GM04503 (cell line): ENCODE measurements at regions not wholly inside any gene's neighbourhood (a gene's known extent, or its start where the extent isn't known, plus 50 kb on each side); places are given as distances from the start of the nearest gene placed in this dataset.

Experiments
- DNase-seq: peaks from one replicate; pipeline ENCODE4 v3.0.0-alpha.2; 2012; ENCODE audit warnings: low read depth

DNA sequence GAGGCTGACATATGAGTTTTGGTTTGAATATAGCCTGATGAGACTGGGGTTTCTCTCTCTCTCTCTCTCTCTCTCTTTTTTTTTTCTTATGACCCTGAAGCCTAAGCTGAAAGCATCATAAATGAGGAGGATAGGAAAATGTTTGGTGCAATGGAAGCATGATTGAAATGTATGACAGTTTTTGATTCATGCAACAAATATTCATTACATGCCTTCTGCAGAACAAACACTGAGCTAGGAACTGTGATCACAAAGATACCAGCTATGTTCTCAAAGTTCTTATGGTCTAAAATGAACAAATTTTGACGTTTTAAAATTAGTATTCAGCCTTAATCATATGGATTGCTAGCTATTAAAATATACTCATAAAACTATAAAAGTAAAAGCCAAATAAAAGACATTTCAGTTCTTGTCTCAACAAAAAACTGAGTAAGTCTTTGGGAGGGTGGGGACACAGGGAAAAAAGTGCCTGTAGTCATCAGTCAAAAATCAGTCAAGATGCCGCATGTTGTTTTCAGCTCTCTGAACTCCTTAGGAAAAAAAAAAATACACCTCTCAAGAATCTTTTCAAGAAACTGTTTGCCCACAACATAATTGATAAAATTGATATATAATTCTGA, 57.2 kb downstream of the NKX6-1 start:
- no peak for DNase-seq

- DNase-seq, result no peak
Measured at GRCh38 chr4:84439996-84440395, 59.1 kb downstream of the NKX6-1 start.

GRCh38 chr4:84436812-84437211, 62.3 kb downstream of the NKX6-1 start:
- DNase-seq, result no peak

GRCh38 chr4:84434344-84434743, 64.7 kb downstream of the NKX6-1 start:
- no peak for DNase-seq

DNA sequence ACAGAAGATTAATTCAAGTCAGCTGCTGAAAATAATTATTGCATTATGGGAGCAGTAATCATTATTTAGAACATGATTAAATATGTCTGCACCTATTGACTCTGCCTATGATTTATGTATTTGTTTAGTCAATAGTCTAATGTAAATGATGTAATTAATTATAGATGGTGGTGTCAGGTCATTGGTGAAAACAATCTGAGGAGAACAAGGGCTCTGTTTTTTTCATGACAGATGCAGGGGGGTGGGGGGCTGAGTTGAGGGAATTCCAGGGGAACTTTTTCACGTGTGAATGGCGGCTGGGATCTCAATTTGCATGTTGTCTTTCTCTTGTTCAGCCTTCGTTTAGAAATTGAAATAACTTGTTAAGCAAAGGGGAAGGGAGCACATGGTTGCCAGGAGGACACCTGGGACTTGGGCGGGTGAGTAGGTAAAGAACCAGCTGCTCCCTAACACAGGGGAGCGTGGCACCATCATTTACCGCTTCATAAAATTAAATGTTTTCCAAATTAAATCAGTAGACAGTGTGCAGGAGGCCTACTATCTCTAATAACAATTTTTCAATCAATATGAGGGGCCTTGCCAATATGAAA, 65.4 kb downstream of the NKX6-1 start:
- no peak for DNase-seq

- DNase-seq, result no peak
Measured at GRCh38 chr4:84432713-84433112, 66.4 kb downstream of the NKX6-1 start.

GRCh38 chr4:84420608-84421007, 78.5 kb downstream of the NKX6-1 start:
- no peak for DNase-seq

- no peak for DNase-seq
Measured at GRCh38 chr4:84419201-84419600, 79.9 kb downstream of the NKX6-1 start.

- DNase-seq, result no peak
Measured at GRCh38 chr4:84417997-84418709, 80.9 kb downstream of the NKX6-1 start.

GRCh38 chr4:84413976-84414375, 85.1 kb downstream of the NKX6-1 start:
- DNase-seq, result no peak

DNA sequence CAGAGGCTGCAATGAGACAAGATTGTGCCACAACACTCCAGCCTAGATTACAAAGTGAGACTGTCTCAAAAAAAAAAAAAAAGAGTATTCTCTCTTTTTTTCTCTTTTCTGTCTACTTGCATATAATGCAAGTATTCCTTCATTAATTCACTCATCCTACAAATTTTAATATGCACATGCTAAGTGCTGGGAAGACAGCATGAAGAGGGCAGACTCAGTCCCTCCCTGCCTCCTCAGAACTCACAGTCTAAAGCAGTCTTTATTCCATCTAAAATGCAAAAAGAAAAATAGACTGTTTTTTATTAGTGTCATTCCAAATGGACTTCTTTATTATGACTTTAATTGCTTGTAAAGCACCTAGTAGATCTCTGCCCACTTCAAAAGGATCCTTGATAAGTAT, 85.6 kb downstream of the NKX6-1 start:
- no peak for DNase-seq

GRCh38 chr4:84412062-84412461, 87.0 kb downstream of the NKX6-1 start:
- DNase-seq, result no peak

- no peak for DNase-seq
Measured at GRCh38 chr4:84407554-84408407, 91.3 kb downstream of the NKX6-1 start.

- DNase-seq, result peak; percentile 28
Measured at GRCh38 chr4:84403656-84404055, 95.4 kb downstream of the NKX6-1 start.

GRCh38 chr4:84401701-84402306, 97.3 kb downstream of the NKX6-1 start:
- no peak for DNase-seq

DNA sequence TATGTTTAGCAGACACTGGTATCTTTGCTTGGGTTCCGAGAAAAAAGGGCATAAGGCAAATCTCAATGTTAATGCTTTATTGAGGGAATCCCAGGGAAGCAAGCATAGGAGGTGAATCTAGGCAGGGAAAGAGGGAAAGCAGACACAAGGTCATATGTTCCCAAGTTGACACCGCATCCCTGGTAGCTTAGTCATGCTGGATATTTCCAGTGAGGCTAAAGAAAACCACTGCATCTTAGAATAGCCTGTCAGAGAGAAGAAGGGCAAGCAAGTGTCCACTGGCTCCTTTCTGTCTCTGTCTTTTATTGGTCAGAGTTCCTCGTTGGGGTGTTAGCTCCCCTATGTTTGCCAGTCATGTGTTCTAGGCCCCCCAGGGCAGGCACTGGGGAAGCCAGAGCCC, 104.7 kb downstream of the NKX6-1 start:
- DNase-seq, result no peak

GRCh38 chr4:84392951-84393590, 106.0 kb downstream of the NKX6-1 start:
- DNase-seq, result no peak

DNA sequence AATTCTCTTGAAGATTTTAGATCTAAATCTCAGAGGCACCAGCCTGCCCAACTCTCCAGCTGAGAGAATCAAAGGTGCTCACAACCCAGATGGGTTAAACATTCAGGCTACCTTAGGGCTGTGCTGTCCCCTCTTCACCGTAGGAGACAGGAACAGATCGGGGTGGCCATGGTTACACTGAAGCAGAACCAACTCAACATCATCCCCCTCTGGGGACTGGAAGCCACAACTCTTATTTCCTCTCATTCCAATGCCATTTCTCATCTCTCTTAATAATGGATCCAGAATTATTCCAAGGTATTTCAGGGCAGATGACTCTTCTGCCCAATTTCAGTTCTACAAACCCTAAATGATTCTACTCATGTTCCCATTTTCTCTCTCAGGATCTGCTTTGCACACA, 109.7 kb downstream of the NKX6-1 start:
- peak; percentile 11 for DNase-seq

DNA sequence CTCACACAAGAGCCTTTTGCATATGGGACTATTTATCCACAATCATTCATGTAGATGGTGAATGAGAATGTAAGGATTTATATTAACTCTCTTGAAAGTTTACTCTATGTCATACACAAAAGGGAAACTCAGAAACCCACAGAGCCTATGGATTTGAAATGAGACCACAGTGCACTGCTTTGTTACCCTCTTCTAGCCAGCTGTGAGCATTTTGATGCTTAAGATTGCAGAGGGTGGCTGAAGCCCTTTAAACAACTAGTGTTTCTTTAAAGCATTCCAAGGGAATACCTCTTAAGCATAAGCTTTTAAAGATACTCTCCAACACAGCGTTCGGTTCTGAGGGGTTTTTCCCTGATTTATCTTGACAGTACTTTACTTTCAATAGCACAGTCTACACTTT, 113.9 kb downstream of the NKX6-1 start:
- no peak for DNase-seq

DNA sequence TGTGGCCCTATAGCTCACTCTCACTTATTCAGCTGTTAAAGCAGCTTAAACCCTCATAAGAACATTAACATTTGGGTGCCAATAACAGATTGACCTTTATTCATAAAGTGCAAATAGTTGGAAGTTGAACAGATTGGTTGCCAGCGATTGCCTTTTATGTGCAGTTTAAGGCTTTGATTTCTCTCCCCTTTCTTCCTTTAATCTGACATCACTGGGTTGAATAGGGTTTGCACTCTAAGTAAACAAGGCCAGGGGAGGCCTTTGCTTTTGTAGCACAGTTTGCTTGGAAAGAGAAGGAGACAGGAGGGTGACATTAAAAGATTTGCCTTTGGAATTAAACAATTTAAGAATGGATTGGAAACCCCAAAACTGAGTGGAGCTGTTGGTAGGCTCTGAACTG, 114.3 kb downstream of the NKX6-1 start:
- DNase-seq, result no peak

DNA sequence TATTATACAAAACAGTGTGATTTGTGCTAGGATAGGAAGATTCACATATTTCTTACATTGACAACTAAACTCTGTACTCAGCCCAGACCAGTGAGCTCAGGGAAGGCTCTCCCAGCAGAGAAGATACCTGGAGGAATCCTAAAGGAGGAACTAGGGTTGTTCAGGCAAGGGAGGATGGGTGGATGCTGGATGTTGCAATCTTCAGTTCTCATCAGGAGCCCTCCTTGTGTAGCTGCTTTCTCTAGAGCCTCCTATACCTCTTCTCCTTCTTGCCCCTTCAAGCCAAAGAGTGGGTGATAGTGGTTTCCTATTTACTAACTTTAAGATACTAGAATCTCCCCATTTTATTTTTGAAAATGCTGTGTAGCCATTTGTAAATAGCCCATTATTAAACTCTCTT, 117.3 kb downstream of the NKX6-1 start:
- DNase-seq, result no peak
